GM12878 (cell line): ENCODE measurements at regions not wholly inside any gene's neighbourhood (a gene's known extent, or its start where the extent isn't known, plus 50 kb on each side); places are given as distances from the start of the nearest gene placed in this dataset.

Source experiments
- ATAC-seq: fragments of 200-7000 bp; cut with Tn5 transposase; 3 replicates; pipeline ENCODE4 v1.9.1; 2020; ENCODE audit warnings: mild to moderate bottlenecking, moderate library complexity
- BruUV-seq: library from RNA; stranded (reverse); fragments of 400-500 nt; replicated peaks from 2 replicates; lab custom pipeline; 2021; lab: Mats Ljungman, UMichigan
- CTCF ChIA-PET: fragments of 300-600 bp; sonication (Branson Sonifier 250); formaldehyde crosslinking; extraction: SDS; loops from one replicate; lab custom pipeline; 2021; ENCODE audit warnings: inconsistent platforms; lab: Yijun Ruan, JAX
- POLR2A ChIA-PET: fragments of 350-600 bp; formaldehyde crosslinking; extraction: SDS; loops from one replicate; lab custom pipeline; 2021; ENCODE audit warnings: inconsistent platforms; lab: Charles Lee
- RAD21 ChIA-PET: fragments of 300-600 bp; sonication (Branson Sonifier 250); formaldehyde crosslinking; loops from one replicate; lab custom pipeline; 2023; ENCODE audit warnings: antibody characterized with exemption; ENCODE audit not compliant: unreplicated experiment; lab: Charles Lee
- SMC1A ChIA-PET: fragments of 300-600 bp; sonication (Branson Sonifier 250); formaldehyde crosslinking; loops from one replicate; lab custom pipeline; 2023; ENCODE audit not compliant: unreplicated experiment, uncharacterized antibody; lab: Charles Lee
- DNase-seq: peaks from one replicate; pipeline ENCODE4 v3.0.0-alpha.2; 2011; ENCODE audit warnings: low read depth, low spot score
- FAIRE-seq: peaks from 3 replicates; lab custom pipeline; 2011; peaks lifted over from hg19 to GRCh38; lab: Jason Lieb, UNC
- H2AFZ ChIP-seq: 2 replicates; pipeline ENCODE4 v1.6.0; 2011; ENCODE audit warnings: low read depth, low read length, control low read depth; ENCODE audit not compliant: control insufficient read depth
- H3K27ac ChIP-seq: 2 replicates; pipeline ENCODE4 v1.5.1; 2011; ENCODE audit warnings: control low read depth; ENCODE audit not compliant: control insufficient read depth, insufficient read depth
- H3K27me3 ChIP-seq, 2 experiments: replicated peaks in 1 of 2; 2 replicates each; pipeline versions ENCODE4 v1.6.0 to v1.6.1; 2011; ENCODE audit warnings: low read length in 1 of 2; ENCODE audit not compliant: control insufficient read depth in 2 of 2, insufficient read depth in 2 of 2
- H3K36me3 ChIP-seq, 2 experiments: 2 replicates each; pipeline ENCODE4 v1.5.1; 2011; ENCODE audit warnings: low read length in 1 of 2; ENCODE audit not compliant: control insufficient read depth in 2 of 2, insufficient read depth in 2 of 2
- H3K4me1 ChIP-seq: 2 replicates; pipeline ENCODE4 v1.6.1; 2011; ENCODE audit warnings: mild to moderate bottlenecking, low read length, moderate library complexity, mixed read lengths; ENCODE audit not compliant: control insufficient read depth, insufficient read depth
- H3K4me2 ChIP-seq: 2 replicates; pipeline ENCODE4 v1.6.0; 2011; ENCODE audit warnings: control low read depth; ENCODE audit not compliant: control insufficient read depth, insufficient read depth
- H3K4me3 ChIP-seq: fragments of 200-600 bp; sonication (generic); 2 replicates; pipeline ENCODE4 v1.5.1; 2016
- H3K79me2 ChIP-seq: 2 replicates; pipeline ENCODE4 v1.6.0; 2011; ENCODE audit warnings: low read length; ENCODE audit not compliant: control insufficient read depth, insufficient read depth
- H3K9ac ChIP-seq: 2 replicates; pipeline ENCODE4 v1.8.0; 2011; ENCODE audit warnings: low read length, control low read depth, mixed read lengths; ENCODE audit not compliant: control insufficient read depth, insufficient read depth
- H3K9me3 ChIP-seq: replicated peaks from 3 replicates; pipeline ENCODE4 v1.5.1; 2011; ENCODE audit warnings: mild to moderate bottlenecking, low read length; ENCODE audit not compliant: control insufficient read depth, insufficient read depth
- H4K20me1 ChIP-seq: 2 replicates; pipeline ENCODE4 v1.6.0; 2011; ENCODE audit not compliant: control insufficient read depth, insufficient read depth
- BCL3 ChIP-seq: IDR thresholded peaks from 2 replicates; pipeline ENCODE4 v1.6.1; 2011; ENCODE audit warnings: borderline replicate concordance, low read depth, mild to moderate bottlenecking, moderate library complexity, low read length; ENCODE audit not compliant: insufficient read depth, poor library complexity, severe bottlenecking
- ETV6 ChIP-seq, 2 experiments: fragments of 450-650 bp in 1 of 2; IDR thresholded peaks in 1 of 2; conservative IDR thresholded peaks in 1 of 2; 2 replicates each; pipeline ENCODE4 v1.6.1; 2014; ENCODE audit warnings: antibody characterized with exemption in 1 of 2, borderline replicate concordance in 1 of 2, low read depth in 1 of 2, mild to moderate bottlenecking in 1 of 2, moderate library complexity in 1 of 2
- FOS ChIP-seq: IDR thresholded peaks from 3 replicates; pipeline ENCODE4 v1.6.1; 2011; ENCODE audit warnings: borderline replicate concordance; ENCODE audit not compliant: insufficient read length; ENCODE audit errors: extremely low read depth
- FOXM1 ChIP-seq: IDR thresholded peaks from 2 replicates; pipeline ENCODE4 v1.6.1; 2012; ENCODE audit warnings: low read depth, mild to moderate bottlenecking, inconsistent platforms, low read length, moderate library complexity
- GATAD2B ChIP-seq: fragments of 450-650 bp; conservative IDR thresholded peaks from 2 replicates; pipeline ENCODE4 v1.6.1; 2017; ENCODE audit warnings: low read depth, mild to moderate bottlenecking, moderate library complexity
- IKZF1 ChIP-seq: fragments of 450-650 bp; conservative IDR thresholded peaks from 2 replicates; pipeline ENCODE4 v1.6.1; 2017; ENCODE audit warnings: antibody characterized with exemption, mild to moderate bottlenecking
- KLF5 ChIP-seq: fragments of 450-650 bp; IDR thresholded peaks from 2 replicates; pipeline ENCODE4 v1.6.1; 2014; ENCODE audit warnings: mild to moderate bottlenecking; ENCODE audit not compliant: partially characterized antibody
- MTA2 ChIP-seq: fragments of 450-650 bp; IDR thresholded peaks from 2 replicates; pipeline ENCODE4 v1.6.1; 2016; ENCODE audit warnings: low read depth, mild to moderate bottlenecking, moderate library complexity
- RCOR1 ChIP-seq: conservative IDR thresholded peaks from 2 replicates; pipeline ENCODE4 v1.6.1; 2012; ENCODE audit warnings: low read depth, low read length, improper control_type of control experiment
- SIN3A ChIP-seq: IDR thresholded peaks from 2 replicates; pipeline ENCODE4 v1.6.1; 2012; ENCODE audit warnings: low read depth, low read length, improper control_type of control experiment
- STAT1 ChIP-seq: fragments of 450-650 bp; conservative IDR thresholded peaks from 2 replicates; pipeline ENCODE4 v1.6.1; 2014; ENCODE audit warnings: antibody characterized with exemption, mild to moderate bottlenecking
- TCF3 ChIP-seq: IDR thresholded peaks from 2 replicates; pipeline ENCODE4 v1.6.1; 2012; ENCODE audit warnings: low read depth, mild to moderate bottlenecking, low read length, borderline replicate concordance; ENCODE audit not compliant: insufficient read depth
- ZBTB11 ChIP-seq: fragments of 450-650 bp; formaldehyde crosslinking; IDR thresholded peaks from 2 replicates; pipeline ENCODE4 v1.5.0; 2022; ENCODE audit warnings: mild to moderate bottlenecking, missing genetic modification characterization
- in situ Hi-C: fragments of 300-500 bp; cut with MboI; formaldehyde crosslinking; loops from 9 replicates; pipeline ENCODE4 v1.14.3; 2018; ENCODE audit warnings: mixed read lengths
- intact Hi-C: fragments of 100-400 bp; cut with micrococcal nuclease; formaldehyde crosslinking; loops from one replicate; pipeline ENCODE4 v1.14.2; 2022; ENCODE audit not compliant: unreplicated experiment

GRCh38 chrX:39361736-39362135 lies 560.5 kb downstream of the MID1IP1 start:
- no peaks in the 10 kb centered on the region for H3K36me3 ChIP-seq
- RAD21 ChIA-PET, result interaction anchor here (2.1 kb wide), 1 partner anchor 9 kb away, joined by 4 read pairs; no protein-coding TSS in a partner anchor
- H3K79me2 ChIP-seq, result no peaks in the 10 kb centered on the region
- SMC1A ChIA-PET, result no interaction called here
- H3K27ac ChIP-seq, result no peak overlapping the region
- H3K4me2 ChIP-seq, result no peak overlapping the region
- no peaks in the 10 kb centered on the region; the same call in 2 of the 3 replicates for H3K9me3 ChIP-seq
- FAIRE-seq (no peak), DNase-seq (no peak), ATAC-seq (no peak)
- H3K27me3 ChIP-seq, result no peaks in the 10 kb centered on the region
- BruUV-seq, result no TSS peak
- in situ Hi-C loops (no loop called here), intact Hi-C loops (no loop called here)
- no peak overlapping the region for H3K9ac ChIP-seq
- H4K20me1 ChIP-seq, result no peaks in the 10 kb centered on the region
- no peak overlapping the region for H3K4me3 ChIP-seq
- H2AFZ ChIP-seq, result no peak overlapping the region
- no peaks in the 10 kb centered on the region for H3K4me1 ChIP-seq
- CTCF ChIA-PET, result no interaction called here
- POLR2A ChIA-PET, result no interaction called here
- no peak for TF ChIP-seq IKZF1
- no peak for TF ChIP-seq STAT1
- TF ChIP-seq MTA2, result no peak
- TF ChIP-seq KLF5, result no peak
- TF ChIP-seq BCL3, result no peak
- TF ChIP-seq SIN3A, result no peak
- no peak for TF ChIP-seq RCOR1
- no peak for TF ChIP-seq ZBTB11
- TF ChIP-seq ETV6 (conservative IDR thresholded peaks at IDR 0.05 in 1 of 2, IDR thresholded peaks at IDR 0.05 in 1 of 2; ENCODE audit: borderline replicate concordance in 1 of 2, low read depth in 1 of 2), result no peak
- TF ChIP-seq FOS, result no peak
- TF ChIP-seq TCF3, result no peak
- TF ChIP-seq FOXM1, result no peak
- no peak for TF ChIP-seq GATAD2B
